A204.1 (cell line): ENCODE measurements at regions not wholly inside any gene's neighbourhood (a gene's known extent, or its start where the extent isn't known, plus 50 kb on each side); places are given as distances from the start of the nearest gene placed in this dataset.

Experiments
- FAIRE-seq: peaks from 2 replicates; lab custom pipeline; 2012; peaks lifted over from hg19 to GRCh38; lab: Jason Lieb, UNC

GRCh38 chr5:174376726-174377373, 331.3 kb downstream of the NSG2 start:
- no peak for FAIRE-seq

GRCh38 chr5:174378121-174378874, 332.8 kb downstream of the NSG2 start:
- FAIRE-seq = no peak

- no peak for FAIRE-seq
Measured at GRCh38 chr5:174380311-174380710, 334.8 kb downstream of the NSG2 start.

- no peak for FAIRE-seq
Measured at GRCh38 chr5:174381241-174381640, 335.7 kb downstream of the NSG2 start.

- FAIRE-seq = no peak
Measured at GRCh38 chr5:174383210-174384167, 338.0 kb downstream of the NSG2 start.

- no peak for FAIRE-seq
Measured at GRCh38 chr5:174384509-174384947, 339.0 kb downstream of the NSG2 start.

GRCh38 chr5:174386306-174386705, 338.1 kb upstream of the MSX2 start:
- FAIRE-seq = no peak

- FAIRE-seq = no peak
Measured at GRCh38 chr5:174386846-174387245, 337.5 kb upstream of the MSX2 start.

- no peak for FAIRE-seq
Measured at GRCh38 chr5:174387448-174387847, 336.9 kb upstream of the MSX2 start.

- FAIRE-seq = no peak
Measured at GRCh38 chr5:174392892-174393291, 331.5 kb upstream of the MSX2 start.

GRCh38 chr5:174396541-174396940, 327.8 kb upstream of the MSX2 start:
- no peak for FAIRE-seq

GRCh38 chr5:174397206-174397605, 327.2 kb upstream of the MSX2 start:
- FAIRE-seq = no peak

GRCh38 chr5:174398171-174398570, 326.2 kb upstream of the MSX2 start:
- FAIRE-seq = no peak

GRCh38 chr5:174399411-174399810, 325.0 kb upstream of the MSX2 start:
- FAIRE-seq = no peak

- no peak for FAIRE-seq
Measured at GRCh38 chr5:174400461-174400860, 323.9 kb upstream of the MSX2 start.

GRCh38 chr5:174401793-174402192, 322.6 kb upstream of the MSX2 start:
- FAIRE-seq = no peak

- FAIRE-seq = no peak
Measured at GRCh38 chr5:174402222-174402812, 322.1 kb upstream of the MSX2 start.

- FAIRE-seq = no peak
Measured at GRCh38 chr5:174404848-174405247, 319.5 kb upstream of the MSX2 start.

GRCh38 chr5:174409070-174409469, 315.3 kb upstream of the MSX2 start:
- no peak for FAIRE-seq

- FAIRE-seq = no peak
Measured at GRCh38 chr5:174409971-174410370, 314.4 kb upstream of the MSX2 start.

- FAIRE-seq = no peak
Measured at GRCh38 chr5:174410716-174411478, 313.5 kb upstream of the MSX2 start.

GRCh38 chr5:174411479-174411819, 312.9 kb upstream of the MSX2 start:
- no peak for FAIRE-seq
